RWPE1 (cell line): ENCODE measurements at regions not wholly inside any gene's neighbourhood (a gene's known extent, or its start where the extent isn't known, plus 50 kb on each side); places are given as distances from the start of the nearest gene placed in this dataset.
A peak's percentile ranks its signal among the peaks of the same experiment; 100 is the strongest.

ENCODE experiments used
- CTCF ChIA-PET: fragments of 350-600 bp; sonication (Branson Sonifier 250); formaldehyde crosslinking; extraction: SDS; loops from one replicate; lab custom pipeline; 2021; lab: Yijun Ruan, JAX
- POLR2A ChIA-PET: fragments of 400-600 bp; formaldehyde crosslinking; extraction: SDS; loops from one replicate; lab custom pipeline; 2020; ENCODE audit warnings: antibody characterized with exemption; ENCODE audit not compliant: low non-redundant PET; lab: Yijun Ruan, JAX
- DNase-seq: peaks from one replicate; pipeline ENCODE4 v3.0.0; 2012; ENCODE audit warnings: low spot score
- H3K27ac ChIP-seq: fragments of 450-650 bp; 2 replicates; pipeline ENCODE4 v1.5.1; 2017
- CTCF ChIP-seq: fragments of 450-650 bp; conservative IDR thresholded peaks from 2 replicates; pipeline ENCODE4 v1.5.1; 2017; ENCODE audit warnings: low read depth, mild to moderate bottlenecking

- no peak for TF ChIP-seq CTCF
These were observed 404.2 kb upstream of the SGCG start for GRCh38 chr13:22776394-22777186.

GRCh38 chr13:22777207-22777606, 403.6 kb upstream of the SGCG start:
- ChIA-PET POLR2A (no interaction called here), CTCF (interaction anchor here (0.7 to 1.5 kb wide), 2 partner anchors 12 to 51 kb away, joined by 3 read pairs; no protein-coding TSS in a partner anchor)
- H3K27ac ChIP-seq: no peak overlapping the region
- TF ChIP-seq CTCF: no peak
- no peak for DNase-seq

More at GRCh38 chr13:22776394-22777186, 404.2 kb upstream of the SGCG start:
- ChIA-PET POLR2A (no interaction called here), CTCF (interaction anchor here (0.7 to 1.5 kb wide), 2 partner anchors 11 to 52 kb away, joined by 3 read pairs; no protein-coding TSS in a partner anchor)
- DNase-seq: no peak
- H3K27ac ChIP-seq: no peak overlapping the region

- no peak for TF ChIP-seq CTCF
- POLR2A ChIA-PET: interaction anchor here (0.5 kb wide), 1 partner anchor 1186 kb away, joined by 3 read pairs; no protein-coding TSS in a partner anchor
- no peak overlapping the region for H3K27ac ChIP-seq
- CTCF ChIA-PET: interaction anchor here (0.7 kb wide), 1 partner anchor 267 kb away, joined by 4 read pairs; no protein-coding TSS in a partner anchor
- peak; percentile 23 for DNase-seq
These were observed 391.7 kb upstream of the SGCG start for GRCh38 chr13:22789027-22789593.

- POLR2A ChIA-PET: interaction anchor here (0.5 kb wide), 1 partner anchor 1186 kb away, joined by 3 read pairs; no protein-coding TSS in a partner anchor
- no peak for TF ChIP-seq CTCF
These were observed 390.9 kb upstream of the SGCG start for GRCh38 chr13:22789916-22790315.

GRCh38 chr13:22793598-22794134, 387.1 kb upstream of the SGCG start:
- ChIA-PET POLR2A (no interaction called here), CTCF (no interaction called here)
- H3K27ac ChIP-seq: no peak overlapping the region

More at GRCh38 chr13:22789916-22790315, 390.9 kb upstream of the SGCG start:
- no peak overlapping the region for H3K27ac ChIP-seq
- no peak for DNase-seq
- CTCF ChIA-PET: interaction anchor here (0.7 kb wide), 1 partner anchor 268 kb away, joined by 4 read pairs; no protein-coding TSS in a partner anchor

More at GRCh38 chr13:22793598-22794134, 387.1 kb upstream of the SGCG start:
- DNase-seq: no peak
- TF ChIP-seq CTCF: no peak
